Right lobe of liver (tissue), 4 donors: ENCODE measurements at regions not wholly inside any gene's neighbourhood (a gene's known extent, or its start where the extent isn't known, plus 50 kb on each side); places are given as distances from the start of the nearest gene placed in this dataset.

Experiments used
- POLR2A ChIP-seq: fragments of 450-650 bp; IDR thresholded peaks from one replicate; pipeline ENCODE4 v1.6.1; 2017; ENCODE audit warnings: antibody characterized with exemption, mild to moderate bottlenecking
- TF ChIP-seq, protein P1 (sequence below), 4 donors: fragments of 200-600 bp in 3 of 4; fragments of 450-650 bp in 1 of 4; IDR thresholded peaks; one replicate each; pipeline versions ENCODE4 v1.5.1 to v1.8.0; 2016 to 2022; ENCODE audit warnings: antibody characterized with exemption in 4 of 4, mild to moderate bottlenecking in 2 of 4
- donor health status: DM: no; HTN: no; CAD: no.
- donor health status: DM: no; HTN: no; CAD: no.
- donor health status: DM: no; HTN: yes; CAD: no.

DNA sequence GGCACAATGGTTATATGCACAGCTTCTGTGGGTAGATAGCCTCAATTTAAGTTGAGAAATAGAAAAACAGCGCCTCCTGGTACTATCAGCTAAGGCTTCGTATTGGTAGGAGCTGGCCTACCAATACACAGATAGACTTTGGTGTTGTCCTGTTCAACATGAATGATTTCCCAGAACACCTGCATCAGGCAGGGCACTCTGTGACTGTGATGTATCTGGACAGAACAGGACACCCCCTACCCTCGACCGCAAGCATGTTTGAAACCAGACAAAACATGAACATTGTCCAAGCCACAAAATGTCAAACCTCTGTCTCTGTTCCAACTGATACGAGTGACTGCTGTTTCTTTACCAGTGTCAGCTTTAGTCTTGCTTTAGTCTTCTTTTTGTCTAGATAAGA is 144.9 kb downstream of the HAPSTR1 start:
- TF ChIP-seq, protein P1, sequence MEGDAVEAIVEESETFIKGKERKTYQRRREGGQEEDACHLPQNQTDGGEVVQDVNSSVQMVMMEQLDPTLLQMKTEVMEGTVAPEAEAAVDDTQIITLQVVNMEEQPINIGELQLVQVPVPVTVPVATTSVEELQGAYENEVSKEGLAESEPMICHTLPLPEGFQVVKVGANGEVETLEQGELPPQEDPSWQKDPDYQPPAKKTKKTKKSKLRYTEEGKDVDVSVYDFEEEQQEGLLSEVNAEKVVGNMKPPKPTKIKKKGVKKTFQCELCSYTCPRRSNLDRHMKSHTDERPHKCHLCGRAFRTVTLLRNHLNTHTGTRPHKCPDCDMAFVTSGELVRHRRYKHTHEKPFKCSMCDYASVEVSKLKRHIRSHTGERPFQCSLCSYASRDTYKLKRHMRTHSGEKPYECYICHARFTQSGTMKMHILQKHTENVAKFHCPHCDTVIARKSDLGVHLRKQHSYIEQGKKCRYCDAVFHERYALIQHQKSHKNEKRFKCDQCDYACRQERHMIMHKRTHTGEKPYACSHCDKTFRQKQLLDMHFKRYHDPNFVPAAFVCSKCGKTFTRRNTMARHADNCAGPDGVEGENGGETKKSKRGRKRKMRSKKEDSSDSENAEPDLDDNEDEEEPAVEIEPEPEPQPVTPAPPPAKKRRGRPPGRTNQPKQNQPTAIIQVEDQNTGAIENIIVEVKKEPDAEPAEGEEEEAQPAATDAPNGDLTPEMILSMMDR (IDR thresholded peaks at IDR 0.05), result no peak
- TF ChIP-seq POLR2A, result no peak
